Stimulated activated CD4-positive, alpha-beta T cell treated with anti-CD3 and anti-CD28 coated beads, Interleukin-4, amount 100 ng/mL, for 48 hours (primary cell): ENCODE measurements at regions not wholly inside any gene's neighbourhood (a gene's known extent, or its start where the extent isn't known, plus 50 kb on each side); places are given as distances from the start of the nearest gene placed in this dataset.
"Not testable (repeated sequence)": the region's sequence is repeated elsewhere in the genome, so short reads cannot be mapped to it uniquely, and the experiment has no call there.

Experiments used
- DNase-seq, 2 donors: peaks; one replicate each; pipeline ENCODE4 v3.0.0-alpha.2; 2020; ENCODE audit warnings: low read depth in 2 of 2

- no peak for DNase-seq
These were observed 193.7 kb upstream of the SVIL start for GRCh38 chr10:29828440-29828894.

- DNase-seq: no peak
These were observed 192.7 kb upstream of the SVIL start for GRCh38 chr10:29827512-29827911.

GRCh38 chr10:29826801-29827450 lies 192.2 kb upstream of the SVIL start:
- no peak for DNase-seq

- no peak for DNase-seq
These were observed 191.4 kb upstream of the SVIL start for GRCh38 chr10:29826221-29826620.

- no peak for DNase-seq
These were observed 188.8 kb upstream of the SVIL start for GRCh38 chr10:29823553-29824080.

DNA sequence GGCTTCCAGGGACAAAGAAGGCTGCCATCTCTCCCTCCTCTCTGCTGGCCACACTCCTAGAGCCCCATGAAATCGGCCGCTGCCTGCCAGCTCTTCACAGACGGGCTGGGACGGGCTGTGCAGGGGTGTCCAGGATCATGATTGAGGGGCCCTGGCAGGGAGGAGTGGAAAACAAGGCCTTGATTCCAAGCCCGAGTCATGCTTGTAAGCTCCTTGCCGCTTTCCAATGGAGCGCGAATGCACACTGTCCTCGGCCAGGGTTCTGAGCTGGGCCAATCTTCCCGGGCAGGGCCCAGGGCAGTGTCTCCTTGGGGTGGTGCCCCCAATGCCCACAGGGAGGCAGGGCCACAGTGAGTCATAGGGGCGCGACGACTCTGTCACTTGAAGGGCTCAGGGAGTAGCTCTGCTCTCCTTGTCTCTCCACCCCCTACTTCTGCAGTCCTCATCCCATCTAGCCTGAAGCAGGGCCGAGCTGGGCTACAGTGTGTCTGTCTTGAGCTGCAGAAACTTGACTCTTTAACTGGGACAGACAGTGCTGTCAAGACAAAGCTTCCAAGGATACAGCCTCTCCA lies 186.2 kb upstream of the SVIL start:
- no peak for DNase-seq

- DNase-seq: no peak
These were observed 182.2 kb upstream of the SVIL start for GRCh38 chr10:29816801-29817558.

- no peak for DNase-seq
These were observed 180.8 kb upstream of the SVIL start for GRCh38 chr10:29815572-29815971.

DNA sequence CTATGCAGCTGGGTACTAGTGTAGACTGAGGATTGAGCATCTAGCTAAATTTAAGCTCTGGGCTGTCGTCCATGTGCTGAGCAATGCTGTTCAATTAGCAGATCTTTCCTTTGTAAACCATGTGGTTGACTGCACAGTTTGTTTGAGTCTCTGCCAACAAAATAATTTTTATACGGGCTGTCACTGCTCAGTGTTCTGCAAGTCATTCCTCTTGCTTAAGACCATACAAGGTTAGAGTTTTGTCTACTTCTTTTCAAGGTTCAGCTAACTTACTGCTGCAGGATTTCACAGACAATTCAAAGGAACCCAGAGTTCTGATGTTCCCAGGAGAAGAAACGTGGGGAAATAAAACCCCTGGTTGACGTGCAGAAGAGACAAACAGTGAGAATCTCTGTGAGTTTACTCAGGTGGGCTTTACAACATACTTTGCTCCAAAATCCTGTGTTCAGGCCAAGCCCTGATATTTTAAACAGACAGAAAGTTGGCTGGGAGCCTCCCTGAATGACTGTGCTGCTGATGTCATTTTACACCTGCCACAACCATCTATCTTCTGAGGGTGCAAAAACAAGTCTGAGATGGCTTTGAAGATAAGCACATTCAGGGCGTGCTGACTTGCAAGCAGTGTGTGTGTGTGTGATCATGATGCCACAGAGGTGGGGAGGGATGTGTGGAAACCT lies 177.1 kb upstream of the SVIL start:
- DNase-seq: peak in 1 of 2 donors; percentile 11

DNA sequence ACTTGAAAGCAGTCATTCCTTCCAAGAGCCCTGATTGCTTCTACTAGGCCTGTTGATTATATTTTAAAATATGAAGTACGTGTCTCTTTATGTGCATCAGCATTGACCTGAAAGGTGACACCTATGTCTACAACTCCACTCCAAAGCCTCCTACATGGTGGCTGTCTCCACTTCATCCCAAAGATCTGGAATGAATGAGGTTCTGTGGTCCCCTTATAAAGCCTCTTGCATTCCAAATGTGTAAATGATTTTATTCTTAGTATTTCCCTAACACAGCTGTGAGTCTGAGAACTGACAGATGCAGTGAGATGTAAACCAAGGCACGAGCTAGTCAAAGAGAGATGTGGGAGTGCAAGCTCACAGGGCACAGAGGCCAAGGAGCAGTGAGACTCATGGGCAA lies 176.0 kb upstream of the SVIL start:
- no peak for DNase-seq

- DNase-seq: not testable (repeated sequence)
These were observed 175.5 kb upstream of the SVIL start for GRCh38 chr10:29810231-29810630.

GRCh38 chr10:29809383-29809782 lies 174.6 kb upstream of the SVIL start:
- no peak for DNase-seq

- DNase-seq: no peak
These were observed 172.5 kb upstream of the SVIL start for GRCh38 chr10:29807163-29807806.

DNA sequence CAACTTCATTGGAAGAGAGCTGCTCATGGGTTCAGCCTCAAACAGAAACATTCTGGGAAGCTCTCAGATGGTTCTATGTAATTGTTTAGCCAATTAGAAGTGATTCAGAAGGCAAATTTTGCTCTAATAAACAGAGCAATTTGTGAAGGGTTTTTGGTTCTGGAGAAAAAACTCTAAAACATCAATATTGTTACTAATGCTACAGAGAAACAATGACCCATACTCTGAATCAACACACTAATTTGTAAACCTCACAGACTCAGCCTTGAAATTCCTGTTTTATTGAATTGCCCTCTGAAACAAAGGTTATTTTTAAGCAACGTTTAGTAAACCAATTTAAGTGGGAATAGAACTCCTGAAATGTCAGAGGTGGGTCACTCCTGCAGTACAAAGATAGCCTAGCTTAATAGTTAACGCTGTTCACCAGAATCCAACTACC lies 171.6 kb upstream of the SVIL start:
- DNase-seq: no peak

- DNase-seq: no peak
These were observed 170.5 kb upstream of the SVIL start for GRCh38 chr10:29805134-29805723.

DNA sequence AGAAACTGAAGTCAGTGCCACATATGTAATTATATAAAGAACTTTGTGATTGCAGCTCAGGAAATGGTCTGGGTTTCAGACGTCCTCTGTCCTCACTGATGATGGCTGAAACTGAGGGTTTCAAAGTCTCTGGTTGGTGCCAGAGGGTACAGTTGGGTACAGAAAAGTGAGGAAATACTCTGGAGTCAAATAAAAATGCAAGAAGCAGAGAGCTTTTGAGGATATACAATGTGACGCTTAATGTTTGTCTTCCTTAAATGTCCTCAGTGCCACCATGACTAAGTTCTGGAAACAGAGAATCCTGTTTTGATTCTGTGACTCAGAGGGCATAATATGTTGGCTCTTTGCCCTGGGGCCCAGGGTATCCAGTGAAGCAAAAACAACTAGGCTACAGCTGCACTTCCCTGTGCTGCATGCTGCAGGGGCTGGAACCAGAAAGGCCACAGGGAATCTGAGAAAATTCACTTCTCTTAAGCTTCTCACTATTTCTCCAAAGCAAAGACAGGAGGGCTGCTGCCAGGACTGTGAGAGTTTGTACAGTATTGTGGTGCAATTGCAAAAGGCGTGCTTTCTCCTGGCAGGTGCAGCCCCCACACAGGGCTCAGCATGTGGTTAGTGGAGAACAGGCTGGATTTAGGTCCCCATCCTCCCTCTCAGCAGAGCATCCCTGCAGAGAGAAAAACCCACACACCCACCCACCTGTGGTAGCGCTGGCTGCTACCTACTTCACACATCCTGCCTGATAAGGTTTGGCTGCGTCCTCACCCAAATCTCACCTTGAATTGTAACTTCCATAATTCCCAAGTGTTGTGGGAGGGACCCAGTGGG lies 169.5 kb upstream of the SVIL start:
- peak in 1 of 2 donors; percentile 8 for DNase-seq

DNA sequence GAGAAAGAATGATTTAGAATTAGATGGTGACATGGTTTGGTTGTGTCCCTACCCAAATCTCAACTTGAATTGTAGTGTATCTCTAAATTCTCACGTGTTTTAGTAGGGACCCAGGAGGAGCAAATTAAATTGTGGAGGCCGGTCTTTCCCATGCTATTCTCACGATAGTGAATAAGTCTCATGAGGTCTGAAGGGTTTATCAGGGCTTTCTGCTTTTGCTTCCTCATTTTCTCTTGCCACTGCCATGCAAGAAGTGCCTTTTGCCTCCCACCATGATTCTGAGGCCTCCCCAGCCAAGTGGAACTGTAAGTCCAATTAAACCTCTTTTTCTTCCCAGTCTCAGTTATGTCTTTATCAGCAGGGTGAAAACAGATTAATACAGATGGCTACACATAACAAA lies 167.4 kb upstream of the SVIL start:
- DNase-seq: no peak

GRCh38 chr10:29798921-29799690 lies 164.3 kb upstream of the SVIL start:
- DNase-seq: no peak

GRCh38 chr10:29797616-29798015 lies 162.8 kb upstream of the SVIL start:
- DNase-seq: no peak

- no peak for DNase-seq
These were observed 161.1 kb upstream of the SVIL start for GRCh38 chr10:29795850-29796249.
